H1 (cell line): ENCODE measurements at regions not wholly inside any gene's neighbourhood (a gene's known extent, or its start where the extent isn't known, plus 50 kb on each side); places are given as distances from the start of the nearest gene placed in this dataset.

ENCODE experiments used
- KDM1A ChIP-seq: fragments of 200-600, 300-600 bp; sonication (generic); IDR thresholded peaks from 2 replicates; pipeline ENCODE4 v1.7.1; 2016; ENCODE audit warnings: mild to moderate bottlenecking, low read length, borderline replicate concordance
- POLR2A ChIP-seq, 2 experiments: IDR thresholded peaks; 1 replicate in 1 of 2; 2 replicates in 1 of 2; pipeline ENCODE4 v1.6.1; 2011; ENCODE audit warnings: low read depth in 2 of 2, low read length in 2 of 2, mild to moderate bottlenecking in 2 of 2; ENCODE audit errors: control extremely low read depth in 1 of 2
- SP1 ChIP-seq: IDR thresholded peaks from 2 replicates; pipeline ENCODE4 v1.6.1; 2011; ENCODE audit warnings: low read depth, low read length
- ZNF274 ChIP-seq: IDR thresholded peaks from 2 replicates; pipeline ENCODE4 v1.7.0; 2012; ENCODE audit warnings: low read length, borderline replicate concordance; ENCODE audit errors: extremely low read depth
- TF ChIP-seq, protein P1 (sequence below): IDR thresholded peaks from 2 replicates; pipeline ENCODE4 v1.6.1; 2011; ENCODE audit warnings: low read length, improper control_type of control experiment
- TF ChIP-seq, protein P2 (sequence below): IDR thresholded peaks from 2 replicates; pipeline ENCODE4 v1.6.1; 2011; ENCODE audit warnings: low read depth, mild to moderate bottlenecking, low read length; ENCODE audit not compliant: insufficient read depth

DNA sequence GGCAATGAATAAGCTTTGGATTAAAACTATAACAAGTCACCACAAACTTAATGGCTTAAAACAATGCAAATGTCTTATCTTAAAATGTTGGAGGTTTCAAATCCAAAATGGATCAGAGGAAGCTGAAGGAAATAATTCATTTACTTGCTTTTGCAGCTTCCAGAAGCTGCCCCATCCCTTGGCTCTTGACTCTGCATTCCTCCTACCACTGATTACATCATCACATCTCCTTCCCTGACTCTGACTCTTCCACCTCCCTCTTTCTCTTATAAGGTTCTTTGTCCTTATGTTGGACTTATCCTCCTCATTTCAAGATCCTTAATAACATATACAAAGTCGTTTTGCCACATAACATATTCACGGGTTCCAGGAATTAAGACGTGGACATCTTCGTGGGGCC lies 982.8 kb upstream of the ROBO1 start:
- TF ChIP-seq, protein P1, sequence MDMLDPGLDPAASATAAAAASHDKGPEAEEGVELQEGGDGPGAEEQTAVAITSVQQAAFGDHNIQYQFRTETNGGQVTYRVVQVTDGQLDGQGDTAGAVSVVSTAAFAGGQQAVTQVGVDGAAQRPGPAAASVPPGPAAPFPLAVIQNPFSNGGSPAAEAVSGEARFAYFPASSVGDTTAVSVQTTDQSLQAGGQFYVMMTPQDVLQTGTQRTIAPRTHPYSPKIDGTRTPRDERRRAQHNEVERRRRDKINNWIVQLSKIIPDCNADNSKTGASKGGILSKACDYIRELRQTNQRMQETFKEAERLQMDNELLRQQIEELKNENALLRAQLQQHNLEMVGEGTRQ, result no peak
- TF ChIP-seq, protein P2, sequence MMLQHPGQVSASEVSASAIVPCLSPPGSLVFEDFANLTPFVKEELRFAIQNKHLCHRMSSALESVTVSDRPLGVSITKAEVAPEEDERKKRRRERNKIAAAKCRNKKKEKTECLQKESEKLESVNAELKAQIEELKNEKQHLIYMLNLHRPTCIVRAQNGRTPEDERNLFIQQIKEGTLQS, result no peak
- TF ChIP-seq KDM1A (no peak), SP1 (no peak), ZNF274 (no peak), POLR2A (IDR thresholded peaks at IDR 0.05; ENCODE audit: control extremely low read depth in 1 of 2, low read depth in 2 of 2, low read length in 2 of 2) (no peak)
